ENCODE measurements at regions not wholly inside any gene's neighbourhood (a gene's known extent, or its start where the extent isn't known, plus 50 kb on each side); places are given as distances from the start of the nearest gene placed in this dataset.

- Histone ChIP-seq H3K27me3 (ENCODE audit: control insufficient read depth, insufficient read depth, low read length) (no peaks in the 10 kb centered on the region), H3K36me3 (ENCODE audit: control insufficient read depth, insufficient read depth, low read length) (no peaks in the 10 kb centered on the region), H3K9me3 (ENCODE audit: control insufficient read depth, insufficient read depth, low read depth, low read length) (no peaks in the 10 kb centered on the region), H3K4me3 (ENCODE audit: low read depth in 2 of 2, low read length in 2 of 2) (no peak overlapping the region), H3K4me1 (ENCODE audit: control insufficient read depth, insufficient read depth, low read length) (no peaks in the 10 kb centered on the region), H3K27ac (ENCODE audit: low read length) (no peak overlapping the region)
- no TSS peak for BruUV-seq (replicated peaks)
- DNase-seq (ENCODE audit: low read depth, low spot score): no peak
- no peak for ATAC-seq
- ChIA-PET CTCF (no interaction called here), POLR2A (no interaction called here)
- intact Hi-C loops (cut with micrococcal nuclease; ENCODE audit: unreplicated experiment) (no loop called here), in situ Hi-C loops (cut with HindIII; ENCODE audit: low pct_unique_long_range_greater_than_20kb, low sequenced_read_pairs) (no loop called here)
- no peak for TF ChIP-seq CTCF (IDR thresholded peaks at IDR 0.05)
- TF ChIP-seq TCF7L2 (IDR thresholded peaks at IDR 0.05; ENCODE audit: low read depth, low read length): no peak
- no peak for TF ChIP-seq POLR2AphosphoS5 (IDR thresholded peaks at IDR 0.05; ENCODE audit: low read depth, low read length)
- TF ChIP-seq SIN3A (IDR thresholded peaks at IDR 0.05; ENCODE audit: borderline replicate concordance, insufficient read depth, low read depth, low read length): no peak
- TF ChIP-seq REST (IDR thresholded peaks at IDR 0.05; ENCODE audit: insufficient read depth in 1 of 2, low read depth in 2 of 2, low read length in 1 of 2): no peak
Measured at GRCh38 chr4:160956875-160957274, 1206.9 kb downstream of the FSTL5 start.

- ChIA-PET POLR2A (no interaction called here), CTCF (no interaction called here)
- DNase-seq (ENCODE audit: low read depth, low spot score) (no peak), ATAC-seq (no peak)
- Histone ChIP-seq H3K9me3 (ENCODE audit: control insufficient read depth, insufficient read depth, low read depth, low read length) (no peaks in the 10 kb centered on the region), H3K36me3 (ENCODE audit: control insufficient read depth, insufficient read depth, low read length) (no peaks in the 10 kb centered on the region), H3K4me1 (ENCODE audit: control insufficient read depth, insufficient read depth, low read length) (no peaks in the 10 kb centered on the region), H3K27me3 (ENCODE audit: control insufficient read depth, insufficient read depth, low read length) (no peaks in the 10 kb centered on the region), H3K27ac (ENCODE audit: low read length) (no peak overlapping the region), H3K4me3 (ENCODE audit: low read depth in 2 of 2, low read length in 2 of 2) (no peak overlapping the region)
- in situ Hi-C loops (cut with HindIII; ENCODE audit: low pct_unique_long_range_greater_than_20kb, low sequenced_read_pairs) (no loop called here), intact Hi-C loops (cut with micrococcal nuclease; ENCODE audit: unreplicated experiment) (no loop called here)
- no peak for TF ChIP-seq SIN3A (IDR thresholded peaks at IDR 0.05; ENCODE audit: borderline replicate concordance, insufficient read depth, low read depth, low read length)
- no peak for TF ChIP-seq REST (IDR thresholded peaks at IDR 0.05; ENCODE audit: insufficient read depth in 1 of 2, low read depth in 2 of 2, low read length in 1 of 2)
- no peak for TF ChIP-seq POLR2AphosphoS5 (IDR thresholded peaks at IDR 0.05; ENCODE audit: low read depth, low read length)
- TF ChIP-seq TCF7L2 (IDR thresholded peaks at IDR 0.05; ENCODE audit: low read depth, low read length): no peak
- TF ChIP-seq CTCF (IDR thresholded peaks at IDR 0.05): no peak
- no TSS peak for BruUV-seq (replicated peaks)
Measured at GRCh38 chr4:160969925-160970324, 1193.9 kb downstream of the FSTL5 start.

Data from Panc1 (cell line).